H1 (cell line): ENCODE measurements at regions not wholly inside any gene's neighbourhood (a gene's known extent, or its start where the extent isn't known, plus 50 kb on each side); places are given as distances from the start of the nearest gene placed in this dataset.

Source experiments
- CHD1 ChIP-seq: IDR thresholded peaks from 2 replicates; pipeline ENCODE4 v1.6.1; 2012; ENCODE audit warnings: low read depth, low read length, improper control_type of control experiment
- CTBP2 ChIP-seq: IDR thresholded peaks from 2 replicates; pipeline ENCODE4 v1.7.0; 2011; ENCODE audit warnings: borderline replicate concordance, mild to moderate bottlenecking, moderate library complexity, mixed read lengths, low read length; ENCODE audit not compliant: insufficient read depth, insufficient read length
- HDAC6 ChIP-seq: IDR thresholded peaks from one replicate; pipeline ENCODE4 v1.7.1; 2012; ENCODE audit warnings: low read depth, mild to moderate bottlenecking, inconsistent platforms, low read length, moderate library complexity
- RAD21 ChIP-seq, 2 experiments: IDR thresholded peaks in 1 of 2; conservative IDR thresholded peaks in 1 of 2; 2 replicates each; pipeline ENCODE4 v1.6.1; 2011; ENCODE audit warnings: low read depth in 2 of 2, low read length in 2 of 2, improper control_type of control experiment in 1 of 2, inconsistent platforms in 1 of 2, mild to moderate bottlenecking in 1 of 2, moderate library complexity in 1 of 2
- TF ChIP-seq, protein P1 (sequence below): fragments of 300-600 bp; sonication (generic); IDR thresholded peaks from 2 replicates; pipeline ENCODE4 v1.7.1; 2012; ENCODE audit warnings: low read length, moderate library complexity, mild to moderate bottlenecking, inconsistent platforms; ENCODE audit not compliant: insufficient replicate concordance

DNA sequence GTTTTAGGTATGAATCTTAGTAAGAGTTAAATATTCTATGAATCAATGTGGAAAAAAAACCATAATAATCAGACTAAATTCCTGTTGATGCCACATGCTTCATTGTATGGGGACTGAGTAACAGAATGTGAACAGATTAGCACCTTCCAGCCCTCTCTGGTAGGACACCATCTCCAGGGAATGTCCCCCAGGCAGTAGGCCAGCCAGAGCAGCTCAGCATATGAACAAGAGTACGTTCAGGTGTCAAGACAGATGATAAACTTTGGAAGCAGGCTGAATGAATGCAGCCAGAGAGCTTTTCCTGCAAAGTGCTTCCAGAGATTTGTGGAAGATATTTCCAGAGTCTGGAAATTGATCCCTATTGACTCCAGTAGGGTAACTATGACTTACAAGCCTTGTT, 204.4 kb downstream of the RPS29 start (continued):
- TF ChIP-seq, protein P1, sequence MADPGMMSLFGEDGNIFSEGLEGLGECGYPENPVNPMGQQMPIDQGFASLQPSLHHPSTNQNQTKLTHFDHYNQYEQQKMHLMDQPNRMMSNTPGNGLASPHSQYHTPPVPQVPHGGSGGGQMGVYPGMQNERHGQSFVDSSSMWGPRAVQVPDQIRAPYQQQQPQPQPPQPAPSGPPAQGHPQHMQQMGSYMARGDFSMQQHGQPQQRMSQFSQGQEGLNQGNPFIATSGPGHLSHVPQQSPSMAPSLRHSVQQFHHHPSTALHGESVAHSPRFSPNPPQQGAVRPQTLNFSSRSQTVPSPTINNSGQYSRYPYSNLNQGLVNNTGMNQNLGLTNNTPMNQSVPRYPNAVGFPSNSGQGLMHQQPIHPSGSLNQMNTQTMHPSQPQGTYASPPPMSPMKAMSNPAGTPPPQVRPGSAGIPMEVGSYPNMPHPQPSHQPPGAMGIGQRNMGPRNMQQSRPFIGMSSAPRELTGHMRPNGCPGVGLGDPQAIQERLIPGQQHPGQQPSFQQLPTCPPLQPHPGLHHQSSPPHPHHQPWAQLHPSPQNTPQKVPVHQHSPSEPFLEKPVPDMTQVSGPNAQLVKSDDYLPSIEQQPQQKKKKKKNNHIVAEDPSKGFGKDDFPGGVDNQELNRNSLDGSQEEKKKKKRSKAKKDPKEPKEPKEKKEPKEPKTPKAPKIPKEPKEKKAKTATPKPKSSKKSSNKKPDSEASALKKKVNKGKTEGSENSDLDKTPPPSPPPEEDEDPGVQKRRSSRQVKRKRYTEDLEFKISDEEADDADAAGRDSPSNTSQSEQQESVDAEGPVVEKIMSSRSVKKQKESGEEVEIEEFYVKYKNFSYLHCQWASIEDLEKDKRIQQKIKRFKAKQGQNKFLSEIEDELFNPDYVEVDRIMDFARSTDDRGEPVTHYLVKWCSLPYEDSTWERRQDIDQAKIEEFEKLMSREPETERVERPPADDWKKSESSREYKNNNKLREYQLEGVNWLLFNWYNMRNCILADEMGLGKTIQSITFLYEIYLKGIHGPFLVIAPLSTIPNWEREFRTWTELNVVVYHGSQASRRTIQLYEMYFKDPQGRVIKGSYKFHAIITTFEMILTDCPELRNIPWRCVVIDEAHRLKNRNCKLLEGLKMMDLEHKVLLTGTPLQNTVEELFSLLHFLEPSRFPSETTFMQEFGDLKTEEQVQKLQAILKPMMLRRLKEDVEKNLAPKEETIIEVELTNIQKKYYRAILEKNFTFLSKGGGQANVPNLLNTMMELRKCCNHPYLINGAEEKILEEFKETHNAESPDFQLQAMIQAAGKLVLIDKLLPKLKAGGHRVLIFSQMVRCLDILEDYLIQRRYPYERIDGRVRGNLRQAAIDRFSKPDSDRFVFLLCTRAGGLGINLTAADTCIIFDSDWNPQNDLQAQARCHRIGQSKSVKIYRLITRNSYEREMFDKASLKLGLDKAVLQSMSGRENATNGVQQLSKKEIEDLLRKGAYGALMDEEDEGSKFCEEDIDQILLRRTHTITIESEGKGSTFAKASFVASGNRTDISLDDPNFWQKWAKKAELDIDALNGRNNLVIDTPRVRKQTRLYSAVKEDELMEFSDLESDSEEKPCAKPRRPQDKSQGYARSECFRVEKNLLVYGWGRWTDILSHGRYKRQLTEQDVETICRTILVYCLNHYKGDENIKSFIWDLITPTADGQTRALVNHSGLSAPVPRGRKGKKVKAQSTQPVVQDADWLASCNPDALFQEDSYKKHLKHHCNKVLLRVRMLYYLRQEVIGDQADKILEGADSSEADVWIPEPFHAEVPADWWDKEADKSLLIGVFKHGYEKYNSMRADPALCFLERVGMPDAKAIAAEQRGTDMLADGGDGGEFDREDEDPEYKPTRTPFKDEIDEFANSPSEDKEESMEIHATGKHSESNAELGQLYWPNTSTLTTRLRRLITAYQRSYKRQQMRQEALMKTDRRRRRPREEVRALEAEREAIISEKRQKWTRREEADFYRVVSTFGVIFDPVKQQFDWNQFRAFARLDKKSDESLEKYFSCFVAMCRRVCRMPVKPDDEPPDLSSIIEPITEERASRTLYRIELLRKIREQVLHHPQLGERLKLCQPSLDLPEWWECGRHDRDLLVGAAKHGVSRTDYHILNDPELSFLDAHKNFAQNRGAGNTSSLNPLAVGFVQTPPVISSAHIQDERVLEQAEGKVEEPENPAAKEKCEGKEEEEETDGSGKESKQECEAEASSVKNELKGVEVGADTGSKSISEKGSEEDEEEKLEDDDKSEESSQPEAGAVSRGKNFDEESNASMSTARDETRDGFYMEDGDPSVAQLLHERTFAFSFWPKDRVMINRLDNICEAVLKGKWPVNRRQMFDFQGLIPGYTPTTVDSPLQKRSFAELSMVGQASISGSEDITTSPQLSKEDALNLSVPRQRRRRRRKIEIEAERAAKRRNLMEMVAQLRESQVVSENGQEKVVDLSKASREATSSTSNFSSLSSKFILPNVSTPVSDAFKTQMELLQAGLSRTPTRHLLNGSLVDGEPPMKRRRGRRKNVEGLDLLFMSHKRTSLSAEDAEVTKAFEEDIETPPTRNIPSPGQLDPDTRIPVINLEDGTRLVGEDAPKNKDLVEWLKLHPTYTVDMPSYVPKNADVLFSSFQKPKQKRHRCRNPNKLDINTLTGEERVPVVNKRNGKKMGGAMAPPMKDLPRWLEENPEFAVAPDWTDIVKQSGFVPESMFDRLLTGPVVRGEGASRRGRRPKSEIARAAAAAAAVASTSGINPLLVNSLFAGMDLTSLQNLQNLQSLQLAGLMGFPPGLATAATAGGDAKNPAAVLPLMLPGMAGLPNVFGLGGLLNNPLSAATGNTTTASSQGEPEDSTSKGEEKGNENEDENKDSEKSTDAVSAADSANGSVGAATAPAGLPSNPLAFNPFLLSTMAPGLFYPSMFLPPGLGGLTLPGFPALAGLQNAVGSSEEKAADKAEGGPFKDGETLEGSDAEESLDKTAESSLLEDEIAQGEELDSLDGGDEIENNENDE = no peak
- TF ChIP-seq CHD1 (no peak), CTBP2 (no peak), RAD21 (IDR thresholded peaks at IDR 0.05 in 1 of 2, conservative IDR thresholded peaks at IDR 0.05 in 1 of 2; ENCODE audit: low read depth in 2 of 2, low read length in 2 of 2) (no peak), HDAC6 (no peak)
